Middle frontal gyrus (tissue), 1 donor: ENCODE measurements at regions not wholly inside any gene's neighbourhood (a gene's known extent, or its start where the extent isn't known, plus 50 kb on each side); places are given as distances from the start of the nearest gene placed in this dataset.
A peak's percentile ranks its signal among the peaks of the same experiment; 100 is the strongest.

Source experiments
- DNase-seq: peaks from one replicate; pipeline ENCODE4 v3.0.0-alpha.2; 2015; ENCODE audit warnings: low spot score; ENCODE audit errors: extremely low spot score

DNA sequence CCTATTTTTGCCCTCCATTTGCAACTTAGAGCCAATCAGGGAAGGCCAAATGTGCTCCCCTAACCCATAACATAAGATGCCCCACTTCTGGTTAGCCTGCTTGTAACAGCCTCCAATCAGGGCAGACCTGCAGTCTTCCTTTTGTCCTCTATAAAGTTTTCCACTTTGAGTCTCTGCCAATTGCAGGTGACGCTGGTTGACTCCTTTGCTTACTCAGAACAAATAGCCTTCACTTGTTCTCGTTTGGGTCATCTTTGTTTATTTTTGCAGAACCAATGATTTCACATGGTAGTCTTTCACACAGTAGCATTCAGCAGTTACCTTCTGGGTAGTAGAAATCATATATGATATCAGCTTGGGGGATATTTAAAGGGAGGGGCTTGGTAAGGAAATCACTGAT is 225.6 kb downstream of the MINAR1 start:
- no peak for DNase-seq

DNA sequence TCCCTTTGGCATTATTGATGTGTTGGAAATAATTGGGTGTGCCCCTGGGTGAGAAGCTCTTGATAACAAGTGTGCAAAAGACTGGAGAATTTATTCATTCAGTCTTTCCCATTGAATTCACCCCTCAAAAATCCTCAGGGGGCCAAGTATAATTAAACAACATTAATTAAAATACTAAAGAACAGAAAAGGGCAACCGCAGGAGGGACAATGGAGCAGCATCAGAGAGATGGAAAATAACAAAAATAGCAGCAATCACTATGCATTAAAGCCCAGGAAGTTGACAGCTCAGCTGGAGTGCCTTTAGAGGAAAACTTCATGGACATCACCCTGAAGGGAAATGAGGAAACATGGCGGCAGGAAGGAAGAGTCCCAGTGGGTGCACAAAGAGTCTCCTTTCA is 227.6 kb downstream of the MINAR1 start:
- no peak for DNase-seq

DNA sequence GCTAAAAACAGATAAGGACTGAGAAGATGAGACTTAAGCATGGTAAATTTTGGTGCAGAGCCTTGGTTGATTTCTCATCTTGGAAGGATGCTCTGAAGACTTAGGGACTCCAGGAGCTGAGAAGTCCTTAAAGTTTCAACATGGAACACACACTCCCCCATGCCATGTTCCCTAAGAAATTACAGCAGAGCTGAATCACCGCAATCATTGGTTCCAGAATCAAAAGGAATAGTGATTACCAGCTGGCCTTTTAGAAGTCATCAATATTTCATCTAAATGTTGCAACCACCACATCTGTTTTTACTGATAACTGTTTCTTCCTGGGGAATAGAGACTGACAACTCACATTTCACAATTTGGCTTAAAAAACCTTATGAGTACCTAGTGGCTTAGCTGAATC is 229.3 kb downstream of the MINAR1 start:
- DNase-seq, result no peak

DNA sequence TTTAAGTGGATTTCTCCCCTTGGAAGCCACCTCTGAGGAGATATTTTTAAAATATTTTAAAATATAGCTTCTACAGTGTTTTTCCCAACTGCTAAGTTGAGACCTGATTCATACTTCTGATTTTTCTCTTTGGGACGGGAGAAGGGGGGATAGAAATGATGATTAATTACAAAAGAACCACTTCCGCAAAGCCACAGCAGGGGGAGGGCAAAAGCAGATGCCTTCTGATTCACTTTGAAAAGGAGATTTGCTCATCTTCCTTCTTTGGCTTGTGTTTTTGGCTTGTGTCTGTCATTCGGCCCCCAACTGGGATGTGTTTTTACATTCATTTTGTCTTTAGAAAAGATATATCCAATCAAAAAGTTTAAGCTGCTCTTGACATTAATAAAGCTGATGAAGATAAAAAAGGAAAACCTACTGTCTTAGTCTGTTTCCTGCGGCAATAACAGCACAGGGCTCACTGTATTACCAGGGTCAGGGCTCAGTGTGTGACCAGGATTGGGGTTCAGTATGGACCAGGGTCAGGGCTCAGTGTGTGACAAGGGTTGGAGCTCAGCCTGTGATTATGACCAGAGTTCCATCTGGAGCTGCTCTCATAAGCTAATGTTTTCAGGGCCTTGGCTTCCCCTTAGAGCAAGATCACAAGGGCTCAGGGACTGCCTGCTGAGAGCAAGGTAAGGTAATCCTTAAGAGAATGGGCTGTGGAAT is 223.2 kb downstream of the MTHFS start:
- DNase-seq, result no peak

DNA sequence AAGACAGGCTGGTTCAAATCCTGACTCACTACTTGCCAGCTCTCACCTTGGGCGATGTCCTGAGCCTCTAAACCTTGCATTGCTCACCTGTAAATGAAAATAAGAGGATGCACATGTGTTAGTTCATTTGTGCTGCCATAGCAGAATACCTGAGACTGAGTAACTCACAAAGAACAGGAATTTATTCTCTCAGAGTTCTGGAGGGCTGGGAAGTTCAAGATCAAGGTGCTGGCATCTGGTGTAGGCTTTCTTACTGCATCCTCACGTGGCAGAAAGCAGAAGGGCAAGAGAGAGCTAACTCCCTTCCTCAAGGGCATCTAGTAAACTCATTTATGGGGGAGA is 222.7 kb downstream of the MTHFS start:
- DNase-seq, result no peak

DNA sequence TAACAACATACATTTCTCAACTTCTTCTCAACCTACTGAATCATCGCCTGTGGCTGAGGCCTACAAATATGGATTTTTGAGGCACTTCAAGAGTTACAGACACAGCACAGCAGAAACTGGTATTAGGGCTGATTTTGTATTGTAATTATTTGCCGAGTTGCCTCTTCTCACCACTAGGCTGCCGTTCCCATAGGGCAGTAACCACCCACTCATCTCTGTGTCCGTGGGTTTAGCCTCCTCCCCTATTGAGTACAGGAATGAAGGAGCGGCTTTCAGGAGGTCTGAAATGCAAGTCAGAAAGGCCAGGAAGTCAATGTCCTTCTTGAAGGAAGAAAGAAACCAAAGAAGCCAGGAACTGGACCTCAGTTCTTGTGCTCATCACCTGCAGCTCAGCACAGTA is 220.8 kb downstream of the MTHFS start:
- no peak for DNase-seq

DNA sequence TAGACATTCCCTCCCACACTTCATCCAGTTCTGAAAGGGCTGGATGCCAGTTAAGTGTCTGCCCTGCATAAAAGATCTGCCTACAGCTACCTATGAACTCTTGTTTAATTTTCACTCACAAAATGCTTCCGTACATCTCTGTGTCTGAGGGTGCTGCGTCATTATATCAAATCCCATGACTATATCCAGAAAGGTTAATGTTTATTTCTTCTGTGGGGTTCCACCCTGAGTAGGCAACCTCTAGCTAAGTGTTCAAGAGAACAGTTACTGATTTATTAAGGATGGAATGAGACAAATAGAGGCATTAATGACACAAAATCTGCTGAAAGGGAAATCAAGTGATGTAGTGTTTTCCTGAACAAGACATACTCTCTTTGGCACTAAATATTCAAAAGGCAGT is 220.2 kb downstream of the MTHFS start:
- no peak for DNase-seq

DNA sequence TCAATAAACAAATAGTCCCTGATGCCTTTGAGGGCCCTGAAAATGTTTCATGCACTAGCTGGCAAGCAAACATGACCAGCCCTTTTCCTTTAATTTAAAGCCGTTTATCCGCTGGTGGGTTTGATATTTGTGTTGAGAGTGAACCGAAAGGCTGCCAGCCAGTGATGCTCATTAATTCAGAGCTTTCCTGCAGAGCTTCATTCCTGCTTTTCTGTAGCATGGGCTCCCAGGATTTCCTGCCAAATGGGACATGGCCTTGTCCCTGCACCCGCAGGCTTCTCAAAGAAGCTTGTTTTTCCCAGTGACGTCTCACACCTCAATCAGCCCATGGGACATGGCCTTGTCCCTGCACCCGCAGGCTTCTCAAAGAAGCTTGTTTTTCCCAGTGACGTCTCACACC is 219.6 kb downstream of the MTHFS start:
- no peak for DNase-seq

DNA sequence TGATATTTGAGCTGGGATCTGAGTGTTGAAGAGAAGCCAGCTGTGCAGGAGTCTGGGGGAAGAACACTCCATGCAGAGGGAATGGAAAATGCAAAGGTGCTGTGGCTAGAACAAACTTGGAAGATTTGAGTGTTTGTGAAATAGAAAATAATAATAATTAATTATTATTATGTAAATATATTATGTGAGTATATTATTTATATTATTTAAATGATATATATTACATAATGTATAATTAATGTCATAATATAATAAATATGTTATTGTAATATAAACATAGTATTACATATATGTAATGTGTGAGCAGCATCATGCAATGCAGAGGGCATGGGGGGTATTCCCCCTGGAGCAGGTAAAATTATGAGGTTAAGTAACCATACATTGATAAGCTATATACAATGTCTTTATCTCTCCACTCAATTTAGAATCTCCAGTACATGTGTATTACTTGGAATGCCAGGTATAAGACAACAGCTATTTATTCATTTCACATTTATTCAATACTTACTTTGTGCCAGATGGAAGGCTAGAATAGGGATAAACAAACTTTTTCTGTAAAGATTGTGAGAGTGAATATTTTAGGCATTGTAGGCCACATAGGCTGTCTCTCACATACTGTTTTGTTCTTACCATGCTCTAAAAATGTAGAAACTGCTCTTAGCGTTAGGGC is 218.6 kb downstream of the MTHFS start:
- no peak for DNase-seq

DNA sequence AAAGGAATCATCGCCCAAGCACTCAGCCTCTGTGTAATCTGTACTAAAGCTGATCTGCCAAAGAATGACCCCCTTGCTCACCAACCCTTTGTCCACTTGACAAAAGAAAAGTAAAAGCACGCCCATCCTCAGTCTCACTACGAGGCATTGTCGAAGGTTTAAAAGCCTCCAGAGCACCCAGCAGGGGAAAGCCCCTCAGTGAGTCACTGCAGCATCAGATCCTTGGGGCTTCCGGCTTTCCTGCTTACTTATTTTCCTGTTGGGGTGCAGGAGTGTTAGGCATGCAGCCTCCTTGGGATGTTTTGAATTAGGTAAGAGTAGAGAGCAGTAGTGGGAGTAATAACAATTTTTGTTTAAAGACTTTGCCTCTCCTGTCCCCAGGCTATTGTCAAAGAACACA is 216.1 kb downstream of the MTHFS start:
- DNase-seq, result no peak

DNA sequence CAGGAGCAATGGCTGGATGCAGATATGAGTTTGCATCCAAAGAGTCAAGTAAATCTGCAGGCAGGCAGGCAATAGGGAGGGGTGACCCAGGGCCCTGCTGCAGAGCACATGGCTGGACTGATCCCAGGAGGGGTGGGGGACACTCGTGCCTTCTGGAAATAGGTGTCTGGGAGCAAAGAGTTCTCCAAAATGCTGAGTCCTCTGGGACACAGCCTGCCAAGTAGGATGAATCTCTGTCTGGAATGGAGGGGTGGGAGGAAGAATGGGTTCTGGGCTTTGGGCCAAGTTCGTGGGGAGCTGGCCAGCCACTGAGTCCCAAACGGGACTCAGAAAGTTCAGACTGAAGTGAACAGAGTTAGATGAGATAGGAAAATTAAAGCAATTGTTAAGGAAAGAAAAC is 214.5 kb downstream of the MTHFS start:
- no peak for DNase-seq

DNA sequence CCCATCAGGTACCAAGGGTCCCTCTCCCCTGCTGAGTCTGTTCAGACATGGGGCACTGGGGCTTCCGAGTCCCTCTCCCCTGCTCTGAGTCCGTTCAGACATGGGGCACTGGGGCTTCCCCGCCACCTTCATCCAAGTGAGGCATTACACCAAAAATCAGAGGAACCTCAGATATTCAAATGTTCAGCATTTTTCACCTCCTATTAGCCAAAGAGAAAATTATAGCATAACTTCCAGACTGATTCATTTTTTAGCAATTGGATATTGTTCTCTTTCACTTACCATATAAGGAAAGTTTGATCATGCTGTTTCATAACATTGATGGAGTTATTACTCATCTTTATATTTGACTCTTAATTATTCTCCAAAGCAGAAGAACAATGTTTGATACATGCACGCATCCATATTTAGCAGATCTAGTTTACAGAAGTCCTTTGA is 213.9 kb downstream of the MTHFS start:
- no peak for DNase-seq

DNA sequence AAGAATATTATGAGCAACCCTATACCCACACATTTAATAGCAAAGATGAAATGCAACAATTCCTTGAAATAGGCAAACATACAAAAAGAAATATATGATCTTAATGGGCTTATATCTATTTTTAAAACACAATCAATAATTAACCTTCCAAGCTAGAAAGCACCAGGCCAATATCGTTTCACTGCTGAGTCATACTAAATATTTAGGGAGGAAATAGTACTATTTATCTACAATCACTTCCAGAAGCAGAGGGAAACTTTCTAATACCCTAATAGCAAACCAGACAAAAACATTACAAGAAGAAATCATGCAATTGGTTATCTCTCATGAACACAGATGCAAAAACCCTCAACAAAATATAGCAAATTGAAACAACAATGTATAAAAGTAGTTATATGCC is 207.8 kb downstream of the MTHFS start:
- no peak for DNase-seq

DNA sequence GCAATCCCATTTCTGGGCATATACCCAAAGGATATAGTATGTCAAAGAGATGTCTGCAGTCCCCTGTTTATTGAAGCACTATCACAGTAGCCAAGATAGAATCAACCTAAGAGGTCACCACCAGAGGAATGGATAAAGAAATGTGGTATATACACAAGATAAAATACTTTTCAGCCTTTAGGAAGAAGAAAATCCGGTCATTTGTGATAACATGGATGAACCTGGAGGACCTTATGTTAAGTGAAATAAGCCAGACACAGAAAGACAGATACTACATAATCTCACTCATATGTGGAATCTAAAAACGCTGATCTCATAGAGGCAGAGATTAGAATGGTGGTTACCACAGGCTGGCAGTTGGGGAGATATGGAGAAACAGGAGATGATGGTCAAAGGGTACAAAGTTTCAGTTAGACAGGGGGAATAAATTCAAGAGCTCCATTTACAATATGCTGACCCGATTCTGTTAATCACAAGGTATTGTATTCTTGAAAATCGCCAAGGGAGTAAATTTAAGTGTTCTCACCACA is 195.8 kb downstream of the MTHFS start:
- no peak for DNase-seq

DNA sequence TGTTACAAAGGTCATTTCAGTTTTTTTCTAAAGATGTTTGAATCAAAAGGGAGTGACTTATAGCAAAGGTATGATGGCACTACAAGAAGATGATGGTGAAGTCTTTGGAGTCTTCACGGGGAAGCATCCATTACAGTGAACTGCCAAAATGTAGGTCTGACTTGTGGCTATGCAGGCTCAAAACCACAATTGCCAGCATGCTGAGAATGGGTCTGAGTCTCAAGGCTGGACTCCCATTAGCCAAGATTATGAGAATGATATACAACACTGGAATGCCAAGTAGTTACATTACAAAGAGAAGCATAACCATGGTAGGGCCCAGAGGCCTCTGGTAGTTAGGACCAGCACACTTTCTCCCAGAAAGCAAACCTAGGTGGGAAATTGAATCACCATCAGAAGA is 194.2 kb downstream of the MTHFS start:
- no peak for DNase-seq

DNA sequence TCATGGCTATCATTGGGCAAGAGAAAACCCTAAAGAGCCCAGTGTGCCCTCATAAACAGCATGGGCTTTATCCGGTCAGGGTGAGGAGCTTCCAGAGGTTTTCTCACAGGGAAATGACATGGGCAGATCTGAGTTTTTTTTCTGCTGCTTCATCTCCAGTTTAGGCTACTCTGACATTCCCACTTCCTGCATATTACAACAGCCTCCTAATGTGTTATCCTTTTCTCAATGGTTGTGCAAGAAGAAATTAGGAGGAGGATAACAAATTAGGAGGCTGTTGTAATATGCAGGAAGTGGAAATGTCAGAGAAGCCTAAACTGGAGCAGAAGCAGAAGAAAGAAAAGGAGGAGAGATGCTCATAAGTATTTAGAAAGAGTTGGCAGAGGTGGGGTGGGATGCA is 175.6 kb downstream of the MTHFS start:
- no peak for DNase-seq

DNA sequence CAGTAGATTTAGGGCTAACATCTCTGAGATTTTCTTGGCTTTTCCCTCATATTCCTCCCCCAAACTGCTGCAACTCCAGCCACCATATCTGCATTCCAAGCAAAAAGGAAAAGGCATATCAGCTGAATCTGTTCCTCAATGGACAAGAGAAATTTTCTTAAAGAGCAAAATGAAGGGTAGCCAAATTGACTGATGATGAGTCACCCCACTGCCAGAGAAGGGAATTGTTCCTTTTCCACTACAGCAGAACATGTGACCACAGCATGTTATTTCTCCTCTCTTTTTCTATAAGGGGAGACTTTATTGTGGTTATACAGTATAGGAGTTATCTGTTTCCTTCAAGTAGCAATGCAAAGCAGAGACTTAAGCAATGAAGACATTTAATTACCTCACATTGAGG is 172.5 kb downstream of the MTHFS start:
- DNase-seq, result peak; percentile 14

DNA sequence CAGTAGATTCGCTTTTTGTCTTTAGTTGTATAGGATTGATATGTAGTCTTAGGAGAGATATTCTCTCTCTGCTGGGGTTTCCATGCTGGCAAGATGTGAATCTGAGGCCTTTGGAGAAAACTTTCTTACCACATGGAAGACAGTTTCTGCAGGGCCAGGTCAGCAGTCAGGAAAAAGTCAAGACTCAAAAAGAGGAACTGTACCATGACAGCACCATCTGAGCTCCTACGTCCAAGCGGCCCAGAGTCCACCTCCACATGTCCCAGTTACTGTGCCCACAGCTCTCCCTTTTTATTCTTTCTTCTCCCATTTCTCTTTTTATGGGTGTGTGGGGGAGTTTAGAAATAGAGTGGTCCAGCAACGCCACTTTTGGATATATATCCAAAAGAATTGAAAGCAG is 172.0 kb downstream of the MTHFS start:
- DNase-seq, result no peak

DNA sequence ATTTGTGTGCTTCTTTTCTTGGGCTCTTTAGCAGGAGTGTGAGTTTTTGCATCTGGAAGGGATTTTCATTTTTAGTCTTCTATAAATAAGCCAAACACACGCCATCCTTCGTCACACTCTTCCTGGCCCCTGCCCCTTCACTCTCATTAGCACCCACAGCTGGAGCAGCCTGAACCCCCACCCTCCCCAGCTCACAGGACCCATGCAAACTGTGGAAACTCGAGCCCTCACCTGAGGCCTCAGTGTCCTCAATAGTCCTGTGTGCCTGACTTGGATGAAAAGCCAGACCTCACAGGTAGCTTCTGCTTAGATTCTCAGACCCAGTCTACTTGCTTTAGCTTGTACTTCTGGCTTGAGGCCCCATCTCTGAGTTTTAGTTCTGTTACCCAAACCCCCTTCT is 167.9 kb downstream of the MTHFS start:
- no peak for DNase-seq

DNA sequence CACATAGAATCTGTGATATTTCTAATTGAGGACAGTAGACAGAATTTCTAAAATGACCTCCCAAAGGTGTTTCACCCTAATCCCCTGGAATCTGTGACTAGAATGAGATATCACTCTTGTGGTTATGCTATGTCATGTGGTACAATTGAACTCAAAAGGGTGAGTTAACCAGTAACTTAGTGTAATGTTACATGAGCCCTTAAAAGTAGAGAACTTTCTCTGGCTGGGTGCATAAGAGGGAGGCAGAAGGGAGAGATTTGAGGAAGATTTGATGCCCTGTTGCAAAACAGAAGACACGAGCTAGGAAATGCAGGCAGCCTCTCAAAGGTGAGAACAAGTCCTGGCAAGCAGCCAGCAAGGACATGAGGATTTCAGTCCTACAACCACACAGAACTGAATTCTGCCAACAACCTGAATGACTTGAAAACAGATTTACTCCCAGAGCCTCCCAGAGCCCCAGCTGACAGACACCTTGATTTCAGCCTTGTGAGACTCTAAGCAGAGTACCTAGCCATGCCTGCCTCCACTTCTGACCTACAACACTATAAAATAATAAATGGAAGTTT is 160.3 kb downstream of the MTHFS start:
- no peak for DNase-seq

DNA sequence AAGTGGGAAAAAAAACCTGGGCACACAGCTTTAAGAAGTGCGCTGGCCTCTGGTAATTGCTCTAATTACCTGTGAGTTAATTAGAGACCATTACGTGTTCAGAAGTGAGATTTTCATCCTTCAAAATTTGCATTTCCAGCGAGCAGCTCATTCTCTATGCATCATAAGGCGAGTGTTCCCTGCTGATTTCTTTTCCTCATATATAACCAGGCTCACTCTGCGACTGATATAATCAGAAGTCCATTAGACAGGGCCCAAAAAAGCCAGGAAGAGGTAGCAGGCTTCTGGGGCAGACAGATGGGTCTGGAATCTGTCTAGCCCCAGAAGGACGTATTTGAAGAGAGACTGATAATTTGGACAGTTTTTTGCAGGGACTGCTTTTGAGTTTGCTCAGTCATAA is 158.7 kb downstream of the MTHFS start:
- no peak for DNase-seq

DNA sequence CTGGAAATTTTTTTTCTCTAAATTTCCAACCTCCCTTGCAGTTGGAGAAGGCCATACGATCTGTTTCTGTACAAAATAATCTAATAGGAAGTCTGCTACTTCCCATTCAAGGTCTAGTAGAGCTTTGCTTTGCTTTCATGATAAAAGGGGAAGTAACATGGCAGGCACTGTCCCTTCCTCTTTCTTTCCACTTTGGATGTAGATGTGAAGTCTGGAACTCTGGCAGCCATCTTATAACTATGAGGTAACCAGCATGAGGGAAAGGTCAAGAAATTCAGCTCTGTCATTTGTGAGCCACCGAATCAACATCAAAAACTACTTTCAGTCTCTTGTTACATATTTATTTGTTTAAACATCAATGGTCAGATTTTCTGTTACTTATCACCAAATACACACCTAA is 156.3 kb downstream of the MTHFS start:
- no peak for DNase-seq

DNA sequence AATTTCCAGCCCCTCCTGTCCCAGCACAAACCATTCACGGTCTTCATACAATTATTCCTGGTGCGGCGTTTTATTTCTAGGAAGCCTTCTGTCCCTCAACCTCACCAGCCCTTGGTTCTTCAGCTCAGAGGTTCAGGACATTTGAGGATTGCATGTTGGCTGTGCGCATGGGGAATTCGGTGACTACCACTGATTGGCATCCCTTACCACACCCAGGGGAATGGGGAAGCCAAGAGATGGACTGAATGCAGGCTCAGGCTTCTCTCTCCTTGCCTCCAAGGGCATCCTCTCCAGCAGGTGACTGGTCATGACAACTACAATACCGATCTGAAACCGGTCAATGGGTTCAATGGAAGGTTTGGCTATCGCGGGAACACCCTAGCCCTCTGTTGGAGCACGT is 153.8 kb downstream of the MTHFS start:
- no peak for DNase-seq
